ENCODE measurements at regions not wholly inside any gene's neighbourhood (a gene's known extent, or its start where the extent isn't known, plus 50 kb on each side); places are given as distances from the start of the nearest gene placed in this dataset.

DNA sequence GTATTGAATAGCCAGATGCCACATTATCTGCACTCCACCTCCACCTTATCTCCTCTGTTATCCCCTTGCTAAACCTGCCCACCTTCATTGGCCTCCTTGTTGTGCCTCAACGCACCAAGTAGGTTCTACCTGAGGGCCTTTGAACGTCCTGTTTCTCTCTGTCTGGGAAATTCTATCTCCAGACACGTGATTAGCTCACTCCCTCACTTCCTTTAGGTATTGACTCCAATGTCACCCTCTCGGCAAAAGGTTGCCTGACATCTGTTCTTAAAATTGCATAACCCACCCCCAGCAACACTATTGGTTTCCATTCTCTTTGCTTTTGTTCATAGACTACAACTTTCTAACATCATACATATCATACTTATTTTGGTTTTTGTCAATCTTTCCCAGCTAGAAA is 56.5 kb upstream of the MEDAG start:
- ChIA-PET POLR2A (ENCODE audit: low non-redundant PET) (no interaction called here), CTCF (no interaction called here)
- no peaks in the 10 kb centered on the region for H3K27me3 ChIP-seq (replicated peaks; ENCODE audit: insufficient read depth, low read depth, low read length, poor library complexity)

DNA sequence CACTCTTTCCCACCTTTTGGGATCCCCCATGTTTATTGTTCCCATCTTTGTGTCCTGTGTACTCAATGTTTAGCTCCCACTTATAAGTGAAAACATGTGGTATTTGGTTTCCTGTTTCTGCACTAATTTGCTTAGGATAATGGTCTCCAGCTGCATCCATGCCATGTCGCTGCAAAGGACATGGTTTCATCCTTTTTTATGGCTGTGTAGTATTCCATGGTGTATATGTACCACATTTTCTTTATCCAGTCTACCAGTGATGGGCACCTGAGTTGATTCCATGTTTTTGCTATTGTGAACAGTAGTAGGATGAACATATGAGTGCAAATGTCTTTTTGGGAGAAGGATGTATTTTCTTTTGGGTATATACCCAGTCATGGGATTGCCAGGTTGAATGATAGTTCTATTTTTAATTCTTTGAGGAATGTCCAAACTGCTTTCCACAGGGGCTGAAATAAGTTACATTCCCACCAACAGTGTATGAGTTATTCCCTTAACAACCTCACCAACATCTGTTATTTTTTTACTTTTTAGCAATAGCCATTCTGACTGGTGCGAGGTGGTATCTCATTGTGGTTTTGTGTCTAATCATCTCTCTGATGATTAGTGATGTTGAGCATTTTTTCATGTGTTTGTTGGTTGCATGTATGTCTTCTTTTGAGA is 55.7 kb upstream of the MEDAG start:
- intact Hi-C loops (cut with micrococcal nuclease; ENCODE audit: unreplicated experiment): no loop called here
- TF ChIP-seq EZH2 (IDR thresholded peaks at IDR 0.05; ENCODE audit: borderline replicate concordance, low read depth, low read length, poor library complexity, severe bottlenecking): no peak
- TF ChIP-seq, protein P1, sequence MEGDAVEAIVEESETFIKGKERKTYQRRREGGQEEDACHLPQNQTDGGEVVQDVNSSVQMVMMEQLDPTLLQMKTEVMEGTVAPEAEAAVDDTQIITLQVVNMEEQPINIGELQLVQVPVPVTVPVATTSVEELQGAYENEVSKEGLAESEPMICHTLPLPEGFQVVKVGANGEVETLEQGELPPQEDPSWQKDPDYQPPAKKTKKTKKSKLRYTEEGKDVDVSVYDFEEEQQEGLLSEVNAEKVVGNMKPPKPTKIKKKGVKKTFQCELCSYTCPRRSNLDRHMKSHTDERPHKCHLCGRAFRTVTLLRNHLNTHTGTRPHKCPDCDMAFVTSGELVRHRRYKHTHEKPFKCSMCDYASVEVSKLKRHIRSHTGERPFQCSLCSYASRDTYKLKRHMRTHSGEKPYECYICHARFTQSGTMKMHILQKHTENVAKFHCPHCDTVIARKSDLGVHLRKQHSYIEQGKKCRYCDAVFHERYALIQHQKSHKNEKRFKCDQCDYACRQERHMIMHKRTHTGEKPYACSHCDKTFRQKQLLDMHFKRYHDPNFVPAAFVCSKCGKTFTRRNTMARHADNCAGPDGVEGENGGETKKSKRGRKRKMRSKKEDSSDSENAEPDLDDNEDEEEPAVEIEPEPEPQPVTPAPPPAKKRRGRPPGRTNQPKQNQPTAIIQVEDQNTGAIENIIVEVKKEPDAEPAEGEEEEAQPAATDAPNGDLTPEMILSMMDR (conservative IDR thresholded peaks at IDR 0.05; ENCODE audit: low read depth, low read length): no peak
- Histone ChIP-seq H3K4me3 (ENCODE audit: low read depth, low read length, poor library complexity, severe bottlenecking) (no peak overlapping the region), H3K36me3 (ENCODE audit: insufficient read depth, low read length, poor library complexity, severe bottlenecking) (no peaks in the 10 kb centered on the region), H3K27me3 (replicated peaks; ENCODE audit: insufficient read depth, low read depth, low read length, poor library complexity) (no peaks in the 10 kb centered on the region), H3K9me3 (ENCODE audit: low read depth, low read length, poor library complexity, severe bottlenecking) (no peaks in the 10 kb centered on the region), H3K27ac (ENCODE audit: low read depth, low read length, poor library complexity, severe bottlenecking) (no peak overlapping the region), H3K4me1 (ENCODE audit: insufficient read depth, low read length, poor library complexity, severe bottlenecking) (peaks cover 10% of the 10 kb centered on the region)
- POLR2A ChIA-PET (ENCODE audit: low non-redundant PET): no interaction called here
- no TSS peak for BruUV-seq (replicated peaks)
- CTCF ChIA-PET: interaction anchor here (0.6 kb wide), 1 partner anchor 739 kb away, joined by 3 read pairs; no protein-coding TSS in a partner anchor
- DNase-seq (ENCODE audit: low spot score): no peak

More for the DNA sequence above, 56.5 kb upstream of the MEDAG start:
- H3K9me3 ChIP-seq (ENCODE audit: low read depth, low read length, poor library complexity, severe bottlenecking): no peaks in the 10 kb centered on the region
- H3K4me3 ChIP-seq (ENCODE audit: low read depth, low read length, poor library complexity, severe bottlenecking): no peak overlapping the region
- no peak for DNase-seq (ENCODE audit: low spot score)
- H3K27ac ChIP-seq (ENCODE audit: low read depth, low read length, poor library complexity, severe bottlenecking): no peak overlapping the region
- intact Hi-C loops (cut with micrococcal nuclease; ENCODE audit: unreplicated experiment): no loop called here
- TF ChIP-seq EZH2 (IDR thresholded peaks at IDR 0.05; ENCODE audit: borderline replicate concordance, low read depth, low read length, poor library complexity, severe bottlenecking): no peak
- TF ChIP-seq, protein P1 (conservative IDR thresholded peaks at IDR 0.05; ENCODE audit: low read depth, low read length): no peak
- no peaks in the 10 kb centered on the region for H3K36me3 ChIP-seq (ENCODE audit: insufficient read depth, low read length, poor library complexity, severe bottlenecking)
- no TSS peak for BruUV-seq (replicated peaks)
- H3K4me1 ChIP-seq (ENCODE audit: insufficient read depth, low read length, poor library complexity, severe bottlenecking): peaks cover 10% of the 10 kb centered on the region

DNA sequence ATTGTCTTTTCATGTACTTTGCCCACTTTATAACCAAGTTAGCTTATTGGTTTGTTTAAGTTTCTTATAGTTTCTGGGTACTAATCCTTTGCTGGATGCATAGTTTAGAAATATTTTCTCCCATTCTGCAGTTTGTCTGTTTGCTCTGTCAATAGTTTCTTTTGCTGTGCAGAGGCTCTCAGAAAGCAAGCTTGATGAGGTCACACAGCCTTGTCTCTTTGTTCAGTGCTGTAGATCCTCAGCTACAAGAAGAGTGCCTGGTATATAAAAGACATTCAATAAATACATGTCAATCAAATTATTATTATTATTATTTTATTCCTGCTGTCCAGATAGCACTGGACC is 55.2 kb upstream of the MEDAG start:
- intact Hi-C loops (cut with micrococcal nuclease; ENCODE audit: unreplicated experiment): no loop called here
- no peak overlapping the region for H3K4me3 ChIP-seq (ENCODE audit: low read depth, low read length, poor library complexity, severe bottlenecking)
- no peaks in the 10 kb centered on the region for H3K27me3 ChIP-seq (replicated peaks; ENCODE audit: insufficient read depth, low read depth, low read length, poor library complexity)
- CTCF ChIA-PET: interaction anchor here (0.6 kb wide), 1 partner anchor 739 kb away, joined by 3 read pairs; no protein-coding TSS in a partner anchor
- POLR2A ChIA-PET (ENCODE audit: low non-redundant PET): no interaction called here
- no peak overlapping the region for H3K27ac ChIP-seq (ENCODE audit: low read depth, low read length, poor library complexity, severe bottlenecking)
- no peaks in the 10 kb centered on the region for H3K36me3 ChIP-seq (ENCODE audit: insufficient read depth, low read length, poor library complexity, severe bottlenecking)
- no peak for DNase-seq (ENCODE audit: low spot score)
- no TSS peak for BruUV-seq (replicated peaks)
- TF ChIP-seq EZH2 (IDR thresholded peaks at IDR 0.05; ENCODE audit: borderline replicate concordance, low read depth, low read length, poor library complexity, severe bottlenecking): no peak
- TF ChIP-seq, protein P1 (conservative IDR thresholded peaks at IDR 0.05; ENCODE audit: low read depth, low read length): no peak
- peaks cover 10% of the 10 kb centered on the region for H3K4me1 ChIP-seq (ENCODE audit: insufficient read depth, low read length, poor library complexity, severe bottlenecking)
- H3K9me3 ChIP-seq (ENCODE audit: low read depth, low read length, poor library complexity, severe bottlenecking): no peaks in the 10 kb centered on the region

Data from A673 (cell line).